ENCODE measurements at regions not wholly inside any gene's neighbourhood (a gene's known extent, or its start where the extent isn't known, plus 50 kb on each side); places are given as distances from the start of the nearest gene placed in this dataset.
"Not testable (repeated sequence)": the region's sequence is repeated elsewhere in the genome, so short reads cannot be mapped to it uniquely, and the experiment has no call there.

DNA sequence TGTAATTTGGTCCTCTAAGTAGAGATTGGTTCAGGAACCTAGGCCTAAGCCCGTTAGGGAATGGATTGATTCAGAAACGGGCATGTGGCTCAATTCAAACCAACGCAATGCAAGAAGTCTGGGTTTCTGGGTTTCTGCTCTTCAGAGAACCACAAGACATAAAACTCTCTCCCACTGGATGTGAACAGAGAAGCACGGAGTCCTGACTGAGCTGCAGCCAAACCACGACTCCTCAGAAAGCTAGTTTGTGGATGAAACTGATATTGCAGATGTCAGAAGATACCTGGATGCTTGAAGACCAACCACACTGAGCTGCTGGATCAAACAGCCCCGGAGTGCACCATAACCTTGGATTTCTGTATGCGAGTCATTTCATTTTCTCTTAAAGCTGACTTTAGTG lies 50.0 kb downstream of the SOD2 start:
- no peak for DNase-seq

DNA sequence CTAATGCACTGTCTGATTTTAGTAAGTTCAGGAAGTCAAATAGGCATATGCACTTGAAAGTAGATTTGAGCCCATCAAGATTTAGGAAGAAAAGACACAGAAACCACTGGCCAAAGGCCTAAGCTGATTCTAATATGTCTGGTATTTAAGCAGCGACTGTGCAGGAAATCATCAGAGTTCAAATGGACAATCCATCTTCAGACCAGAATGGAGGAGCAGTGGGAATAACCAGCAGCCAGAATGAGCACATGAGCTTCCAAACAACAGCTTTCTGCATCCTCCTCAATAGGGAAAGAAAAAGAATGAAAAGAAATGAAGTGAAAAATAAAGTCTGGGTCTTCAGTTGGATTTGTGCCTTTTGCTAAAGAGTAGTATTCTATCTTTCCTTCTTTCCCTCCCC lies 50.6 kb downstream of the SOD2 start:
- DNase-seq = no peak

DNA sequence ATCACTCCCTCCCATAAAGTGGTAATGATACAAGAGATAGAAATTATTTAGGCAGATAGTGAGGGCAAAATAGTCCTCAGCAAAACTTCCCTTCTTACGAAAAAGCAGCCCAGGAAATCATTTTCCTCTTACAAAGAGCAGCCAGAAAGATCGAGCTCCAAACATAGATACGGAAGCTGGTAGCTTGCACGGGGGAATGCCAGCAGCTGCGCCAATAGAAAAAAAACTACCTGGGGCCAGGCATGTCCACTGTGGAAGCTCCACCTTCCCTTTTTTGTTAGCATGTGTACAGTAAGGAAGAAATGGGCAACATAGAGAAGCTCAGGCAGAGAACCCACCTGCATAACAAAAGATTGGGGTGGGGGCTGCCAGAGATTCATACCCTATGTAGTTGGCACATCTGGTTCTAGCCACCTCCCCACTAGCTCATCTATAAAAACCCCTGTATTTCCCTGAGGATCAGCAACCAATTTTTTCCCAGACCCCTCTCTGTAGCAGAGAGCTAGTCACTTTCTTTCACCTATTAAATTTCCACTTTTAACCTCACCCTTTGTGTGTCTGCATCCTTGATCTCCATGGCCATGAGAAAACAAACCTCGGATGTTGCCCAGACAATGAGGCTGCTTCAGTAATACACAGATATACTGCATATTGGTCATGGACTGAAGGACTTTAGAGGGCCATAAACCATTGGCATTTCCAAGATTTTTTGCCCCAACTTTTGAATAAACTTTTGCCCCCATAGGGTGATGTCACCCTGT lies 52.1 kb downstream of the SOD2 start:
- DNase-seq = no peak

DNA sequence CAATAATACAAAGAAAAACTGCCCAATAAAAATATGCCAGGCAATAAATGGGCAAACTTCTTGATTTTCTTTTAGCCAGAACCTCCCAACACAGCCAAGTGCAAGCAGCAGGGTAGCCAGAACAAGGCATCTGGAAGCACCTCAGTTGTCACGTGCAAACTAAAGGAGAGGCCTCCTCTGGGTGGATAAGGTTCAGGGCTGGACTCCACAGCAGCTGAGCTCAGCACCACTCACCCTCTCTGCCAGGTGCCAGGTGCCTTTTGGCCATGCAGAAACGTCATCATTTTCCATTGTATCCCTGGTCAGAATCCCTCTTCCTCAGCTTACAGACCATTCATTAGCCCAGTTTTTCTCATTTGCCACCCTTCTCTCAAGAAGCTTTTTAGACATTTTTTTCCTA lies 52.7 kb downstream of the SOD2 start:
- no peak for DNase-seq

DNA sequence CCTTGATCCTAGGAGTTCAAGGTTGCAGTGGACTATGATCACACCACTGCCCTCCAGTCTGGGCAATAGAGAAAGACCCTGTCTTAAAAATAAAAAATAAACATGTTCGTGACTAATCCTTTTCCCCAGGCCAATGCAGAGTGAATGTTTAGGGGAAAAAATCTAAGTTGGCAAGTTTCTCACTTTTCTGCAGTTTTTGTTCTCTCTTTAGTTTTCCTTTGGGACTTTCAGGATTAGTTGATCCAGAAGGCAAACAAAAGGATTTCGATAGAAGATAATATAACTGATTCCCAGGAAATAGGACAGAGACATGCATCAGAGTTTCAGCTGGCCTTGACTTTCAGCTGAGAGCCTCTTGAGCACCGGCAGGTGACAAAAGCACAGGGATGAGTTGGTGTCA lies 53.3 kb downstream of the SOD2 start:
- no peak for DNase-seq

DNA sequence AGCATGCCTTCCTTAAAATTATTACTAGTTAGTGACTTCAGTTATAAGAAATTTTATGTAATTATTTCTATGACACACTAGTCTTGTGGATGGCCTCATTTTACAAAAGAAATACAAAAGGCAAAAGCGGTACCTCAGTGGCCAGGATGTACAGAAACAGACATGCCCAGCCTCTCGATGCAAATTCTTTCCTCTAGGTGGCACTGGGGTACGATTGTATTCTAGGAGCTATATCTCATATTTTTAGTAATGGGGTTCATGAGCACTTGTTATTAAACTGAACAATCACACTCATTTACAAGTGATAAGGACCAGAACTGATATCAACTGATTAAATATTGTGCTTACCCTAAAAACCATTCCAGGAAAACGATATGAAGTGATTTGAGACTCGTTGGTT lies 59.8 kb downstream of the SOD2 start:
- no peak for DNase-seq

DNA sequence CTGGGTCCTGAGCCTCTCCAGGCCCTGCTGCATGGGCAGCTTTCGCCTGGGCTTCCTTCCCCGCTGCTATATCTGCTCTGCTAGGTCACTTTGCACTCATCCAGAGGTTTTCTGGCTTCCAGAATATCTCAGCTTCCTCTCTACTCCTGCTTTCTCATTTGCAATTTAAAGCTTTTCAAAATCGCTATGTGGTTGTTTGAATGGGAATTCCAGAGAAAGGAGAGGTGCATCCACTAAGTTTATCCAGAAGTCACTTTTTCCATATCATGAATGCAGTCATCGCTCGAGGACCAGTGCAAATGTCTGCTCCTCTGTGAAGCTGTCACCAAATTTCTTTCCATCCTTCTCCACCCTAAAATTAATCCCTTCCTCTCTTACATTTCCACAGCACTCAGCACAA lies 61.2 kb downstream of the SOD2 start:
- no peak for DNase-seq

- no peak for DNase-seq
These were observed 65.1 kb downstream of the SOD2 start for GRCh38 chr6:159627939-159628338.

GRCh38 chr6:159626506-159626905 lies 66.5 kb downstream of the SOD2 start:
- not testable (repeated sequence) for DNase-seq

GRCh38 chr6:159623156-159623555 lies 69.9 kb downstream of the SOD2 start:
- DNase-seq = no peak

GRCh38 chr6:159620947-159621346 lies 72.1 kb downstream of the SOD2 start:
- DNase-seq = no peak

DNA sequence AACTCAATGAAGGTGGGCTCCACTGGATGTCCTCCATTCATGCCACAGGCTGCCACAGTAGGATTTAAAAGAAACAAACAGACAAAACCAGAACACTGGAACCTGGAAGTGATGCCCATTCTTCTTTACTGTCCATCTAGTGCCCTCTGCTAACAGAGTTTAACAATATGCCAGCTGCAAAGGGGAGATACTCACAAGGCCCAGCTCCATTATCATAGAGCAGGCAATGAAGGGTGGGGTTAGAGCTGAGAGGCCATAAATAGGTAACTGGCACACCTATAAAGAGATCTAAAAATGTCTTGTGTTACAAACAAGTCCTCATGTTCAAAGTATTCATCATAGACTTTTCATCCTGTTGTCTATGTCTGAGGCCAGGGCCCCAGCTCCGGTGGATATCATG lies 75.6 kb downstream of the SOD2 start:
- no peak for DNase-seq

GRCh38 chr6:159616456-159616855 lies 76.6 kb downstream of the SOD2 start:
- DNase-seq = no peak

DNA sequence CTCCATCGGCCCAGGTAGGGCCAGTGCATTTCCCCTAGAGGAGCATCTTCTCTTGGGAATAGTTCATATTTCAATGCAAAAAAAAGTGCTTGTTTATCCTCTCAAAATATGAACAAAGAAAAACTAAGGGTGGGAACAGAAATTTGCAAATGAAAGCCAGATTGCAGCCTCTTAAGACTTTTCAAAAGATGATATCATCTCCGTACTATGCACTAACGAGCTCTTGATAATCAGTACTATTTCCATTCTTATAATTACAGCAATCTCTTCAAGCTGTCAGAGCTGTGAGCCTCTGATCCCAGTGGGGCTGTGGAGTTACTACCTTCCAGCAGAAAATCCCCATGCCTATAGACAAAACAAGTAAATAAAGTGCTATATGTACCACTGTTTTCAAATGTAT lies 77.1 kb downstream of the SOD2 start:
- no peak for DNase-seq

- no peak for DNase-seq
These were observed 82.2 kb downstream of the SOD2 start for GRCh38 chr6:159610881-159611280.

GRCh38 chr6:159609652-159610178 lies 83.3 kb downstream of the SOD2 start:
- DNase-seq = no peak

GRCh38 chr6:159608961-159609651 lies 83.9 kb downstream of the SOD2 start:
- DNase-seq = no peak

DNA sequence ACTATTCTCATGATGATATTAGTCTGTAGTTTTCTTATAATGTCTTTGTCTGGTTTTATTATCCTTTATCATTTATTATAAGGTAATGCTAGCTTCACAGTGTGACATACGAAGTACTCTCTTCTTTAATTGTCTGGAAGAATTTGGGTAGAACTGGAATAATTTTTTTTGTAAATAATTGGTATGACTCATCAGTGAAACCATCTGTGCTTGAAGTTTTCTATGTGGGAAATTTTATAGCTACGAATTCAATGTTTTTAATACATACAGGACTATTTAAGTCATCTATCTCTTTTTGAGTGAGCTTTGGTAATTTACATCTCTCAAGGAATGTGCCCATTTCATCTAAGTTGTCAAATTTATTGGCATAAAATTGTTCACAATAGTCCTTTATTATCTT lies 86.3 kb downstream of the SOD2 start:
- no peak for DNase-seq

GRCh38 chr6:159604443-159604956 lies 88.5 kb downstream of the SOD2 start:
- no peak for DNase-seq

DNA sequence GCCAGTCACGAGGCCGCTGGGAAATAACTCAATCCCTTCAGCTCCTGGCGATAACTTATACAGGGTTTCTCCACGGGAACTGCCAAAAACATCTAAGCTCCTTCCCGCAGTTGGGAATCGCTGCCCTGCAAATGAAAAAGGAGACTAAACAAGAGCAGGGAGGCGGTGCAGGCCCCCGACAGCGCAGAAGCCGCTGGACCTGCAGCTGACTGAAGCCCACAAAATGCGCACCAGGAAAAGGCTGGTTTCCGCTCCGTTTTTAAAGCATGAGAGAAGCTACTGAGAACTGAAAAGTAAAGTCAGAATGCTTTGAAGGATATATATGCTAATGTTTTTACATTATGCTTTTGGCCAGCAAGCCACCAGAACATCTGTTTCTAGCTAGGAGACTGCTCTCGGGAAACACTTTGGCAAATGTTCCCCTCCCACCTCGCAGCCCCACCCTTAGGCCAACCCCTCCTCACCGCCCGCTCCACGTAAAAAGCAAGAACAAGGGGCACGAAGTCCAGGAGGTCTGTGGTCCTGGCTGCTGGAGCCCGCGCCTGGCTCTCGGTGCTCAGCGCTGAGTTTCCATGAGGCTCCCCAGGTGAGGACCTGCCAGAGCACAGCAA lies 90.5 kb downstream of the SOD2 start:
- DNase-seq = no peak

- no peak for DNase-seq
These were observed 91.8 kb downstream of the SOD2 start for GRCh38 chr6:159601211-159601610.

DNA sequence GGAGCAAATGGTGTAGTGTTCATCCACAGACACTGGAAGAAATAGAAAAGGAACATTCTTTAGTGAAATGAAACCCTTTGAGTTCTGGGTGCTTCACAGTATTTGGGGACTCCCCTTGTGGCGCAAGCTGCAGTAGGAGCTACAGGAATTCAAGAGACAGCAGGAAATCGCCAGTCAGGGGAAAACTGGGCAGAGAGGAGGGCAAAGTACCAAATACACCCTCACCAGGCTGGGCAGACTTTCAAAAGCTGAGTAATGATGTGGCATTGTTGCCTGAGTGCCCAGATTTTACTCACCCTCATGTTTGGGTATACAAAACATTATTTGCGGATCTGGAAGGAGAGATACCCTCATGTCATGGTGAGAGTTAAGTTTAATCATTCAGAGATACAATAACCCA lies 97.9 kb downstream of the SOD2 start:
- DNase-seq = no peak

- no peak for DNase-seq
These were observed 98.3 kb downstream of the SOD2 start for GRCh38 chr6:159594750-159595117.

All from CD4-positive, alpha-beta T cell treated with Interleukin-12 subunit alpha and Interleukin-12 subunit beta, for 1 hour (primary cell).